ENCODE measurements at regions not wholly inside any gene's neighbourhood (a gene's known extent, or its start where the extent isn't known, plus 50 kb on each side); places are given as distances from the start of the nearest gene placed in this dataset.
"Not testable (repeated sequence)": the region's sequence is repeated elsewhere in the genome, so short reads cannot be mapped to it uniquely, and the experiment has no call there.

GRCh38 chr9:106107716-106108115 lies 413.4 kb downstream of the TMEM38B start:
- DNase-seq (ENCODE audit: low spot score) (no peak), ATAC-seq (ENCODE audit: insufficient number of reproducible peaks, low FRiP score, low read depth) (no peak)
- Histone ChIP-seq H3K4me1 (ENCODE audit: control insufficient read depth in 1 of 2, low read depth in 2 of 2) (no peaks in the 10 kb centered on the region), H3K4me3 (no peak overlapping the region), H3K27ac (no peak overlapping the region), H3K36me3 (no peaks in the 10 kb centered on the region), H3K9me3 (no peaks in the 10 kb centered on the region), H3K27me3 (replicated peaks; ENCODE audit: insufficient read depth) (no peaks in the 10 kb centered on the region)
- TF ChIP-seq CTCF (IDR thresholded peaks at IDR 0.05) = no peak

DNA sequence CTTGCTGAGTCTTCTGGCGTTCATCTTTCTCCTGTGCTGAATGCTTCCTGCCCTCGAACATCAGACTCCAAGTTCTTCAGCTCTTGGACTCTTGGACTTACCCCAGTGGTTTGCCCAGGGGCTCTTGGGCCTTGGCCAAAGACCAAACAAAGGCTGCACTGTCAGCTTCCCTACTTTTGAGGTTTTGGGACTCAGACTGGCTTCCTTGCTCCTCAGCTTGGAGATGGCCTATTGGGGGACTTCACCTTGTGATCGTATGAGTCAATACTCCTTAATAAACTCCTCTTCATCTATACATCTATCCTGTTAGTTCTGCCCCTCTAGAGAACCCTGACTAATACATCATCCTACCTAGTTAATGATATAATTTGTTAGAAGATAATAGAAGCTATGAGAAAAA lies 415.4 kb downstream of the TMEM38B start:
- H3K4me3 ChIP-seq; DNase-seq (ENCODE audit: low spot score); H3K4me1 ChIP-seq (ENCODE audit: control insufficient read depth in 1 of 2, low read depth in 2 of 2); H3K27me3 ChIP-seq (replicated peaks; ENCODE audit: insufficient read depth); H3K9me3 ChIP-seq; H3K36me3 ChIP-seq; H3K27ac ChIP-seq; ATAC-seq (ENCODE audit: insufficient number of reproducible peaks, low FRiP score, low read depth): not testable (repeated sequence)

- no peak overlapping the region for H3K27ac ChIP-seq
- no peak for TF ChIP-seq CTCF (IDR thresholded peaks at IDR 0.05)
- no peaks in the 10 kb centered on the region for H3K27me3 ChIP-seq (replicated peaks; ENCODE audit: insufficient read depth)
- ATAC-seq (ENCODE audit: insufficient number of reproducible peaks, low FRiP score, low read depth) (no peak), DNase-seq (ENCODE audit: low spot score) (no peak)
- no peaks in the 10 kb centered on the region for H3K9me3 ChIP-seq
- no peaks in the 10 kb centered on the region for H3K4me1 ChIP-seq (ENCODE audit: control insufficient read depth in 1 of 2, low read depth in 2 of 2)
- no peaks in the 10 kb centered on the region for H3K36me3 ChIP-seq
- no peak overlapping the region for H3K4me3 ChIP-seq
These were observed 416.1 kb downstream of the TMEM38B start for GRCh38 chr9:106110483-106110882.

- H3K4me3 ChIP-seq = no peak overlapping the region
- no peaks in the 10 kb centered on the region for H3K27me3 ChIP-seq (replicated peaks; ENCODE audit: insufficient read depth)
- no peak for TF ChIP-seq CTCF (IDR thresholded peaks at IDR 0.05)
- no peaks in the 10 kb centered on the region for H3K9me3 ChIP-seq
- no peaks in the 10 kb centered on the region for H3K4me1 ChIP-seq (ENCODE audit: control insufficient read depth in 1 of 2, low read depth in 2 of 2)
- ATAC-seq (ENCODE audit: insufficient number of reproducible peaks, low FRiP score, low read depth) (no peak), DNase-seq (ENCODE audit: low spot score) (no peak)
- no peak overlapping the region for H3K27ac ChIP-seq
- H3K36me3 ChIP-seq = no peaks in the 10 kb centered on the region
These were observed 416.8 kb downstream of the TMEM38B start for GRCh38 chr9:106111039-106111730.

GRCh38 chr9:106112935-106113334 lies 418.6 kb downstream of the TMEM38B start:
- Histone ChIP-seq H3K36me3 (no peaks in the 10 kb centered on the region), H3K27ac (no peak overlapping the region), H3K9me3 (no peaks in the 10 kb centered on the region), H3K27me3 (replicated peaks; ENCODE audit: insufficient read depth) (no peaks in the 10 kb centered on the region), H3K4me3 (no peak overlapping the region), H3K4me1 (ENCODE audit: control insufficient read depth in 1 of 2, low read depth in 2 of 2) (no peaks in the 10 kb centered on the region)
- TF ChIP-seq CTCF (IDR thresholded peaks at IDR 0.05) = no peak
- DNase-seq (ENCODE audit: low spot score) (no peak), ATAC-seq (ENCODE audit: insufficient number of reproducible peaks, low FRiP score, low read depth) (no peak)

DNA sequence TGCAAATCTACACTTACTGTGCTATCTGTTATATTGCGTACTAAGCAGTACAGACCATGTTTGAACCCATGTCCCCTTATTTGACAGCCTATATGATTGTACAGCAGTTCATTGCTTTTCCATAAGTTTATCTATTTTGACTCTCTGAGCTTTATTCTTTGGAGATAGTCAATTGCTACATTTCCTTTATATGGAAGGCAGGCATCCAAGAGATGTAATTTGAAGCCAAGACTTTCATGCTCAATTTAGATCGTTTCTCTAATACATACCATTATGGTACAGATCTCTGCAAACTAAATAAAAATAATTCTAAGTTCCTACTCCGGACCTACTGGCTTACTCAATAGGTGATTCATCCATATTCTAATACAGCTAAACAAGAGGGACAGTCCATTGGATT lies 424.8 kb downstream of the TMEM38B start:
- no peaks in the 10 kb centered on the region for H3K36me3 ChIP-seq
- ATAC-seq (ENCODE audit: insufficient number of reproducible peaks, low FRiP score, low read depth) (no peak), DNase-seq (ENCODE audit: low spot score) (no peak)
- no peaks in the 10 kb centered on the region for H3K9me3 ChIP-seq
- no peaks in the 10 kb centered on the region for H3K27me3 ChIP-seq (replicated peaks; ENCODE audit: insufficient read depth)
- H3K4me1 ChIP-seq (ENCODE audit: control insufficient read depth in 1 of 2, low read depth in 2 of 2) = no peaks in the 10 kb centered on the region
- TF ChIP-seq CTCF (IDR thresholded peaks at IDR 0.05) = no peak
- no peak overlapping the region for H3K4me3 ChIP-seq
- no peak overlapping the region for H3K27ac ChIP-seq
